Small intestine (tissue), 7 donors: ENCODE measurements at regions not wholly inside any gene's neighbourhood (a gene's known extent, or its start where the extent isn't known, plus 50 kb on each side); places are given as distances from the start of the nearest gene placed in this dataset.
"Not testable (repeated sequence)": the region's sequence is repeated elsewhere in the genome, so short reads cannot be mapped to it uniquely, and the experiment has no call there.

Experiments
- DNase-seq, 2 donors: peaks; one replicate each; pipeline versions ENCODE4 v3.0.0 to v3.0.0-alpha.2; 2013
- FAIRE-seq: peaks from 2 replicates; lab custom pipeline; 2012; peaks lifted over from hg19 to GRCh38; lab: Jason Lieb, UNC
- H3K27ac ChIP-seq, 3 donors: one replicate each; pipeline ENCODE4 v1.5.1; 2013; ENCODE audit warnings: low read length in 2 of 3, mild to moderate bottlenecking in 2 of 3, control low read depth in 1 of 3, inconsistent platforms in 1 of 3, low read depth in 1 of 3, moderate library complexity in 1 of 3
- H3K27me3 ChIP-seq, 3 donors: one replicate each; pipeline ENCODE4 v1.6.1; 2013; ENCODE audit warnings: low read length in 3 of 3, inconsistent platforms in 1 of 3; ENCODE audit not compliant: control insufficient read depth in 3 of 3, insufficient read depth in 3 of 3
- H3K36me3 ChIP-seq, 3 donors: one replicate each; pipeline ENCODE4 v1.6.1; 2013; ENCODE audit warnings: low read length in 3 of 3, inconsistent platforms in 1 of 3, low read depth in 1 of 3, mild to moderate bottlenecking in 1 of 3, moderate library complexity in 1 of 3; ENCODE audit not compliant: control insufficient read depth in 3 of 3, insufficient read depth in 2 of 3
- H3K4me1 ChIP-seq, 3 donors: one replicate each; pipeline ENCODE4 v1.6.1; 2013; ENCODE audit warnings: low read length in 2 of 3, inconsistent platforms in 1 of 3, low read depth in 1 of 3, mild to moderate bottlenecking in 1 of 3, moderate library complexity in 1 of 3; ENCODE audit not compliant: control insufficient read depth in 3 of 3, insufficient read depth in 2 of 3
- H3K4me3 ChIP-seq, 3 donors: one replicate each; pipeline ENCODE4 v1.5.1; 2013; ENCODE audit warnings: low read length in 3 of 3, control low read depth in 1 of 3, inconsistent platforms in 1 of 3, low read depth in 1 of 3, mild to moderate bottlenecking in 1 of 3, moderate library complexity in 1 of 3
- H3K9me3 ChIP-seq, 2 donors: one replicate each; pipeline ENCODE4 v1.6.1; 2013; ENCODE audit warnings: low read depth in 1 of 2, low read length in 1 of 2; ENCODE audit not compliant: control insufficient read depth in 2 of 2, insufficient read depth in 1 of 2
- WGBS, 3 donors: extraction: QIAGEN DNeasy Blood & Tissue Kit; methylation state at CpG; one replicate each; pipeline ENCODE4 v1.1.7; 2013; 5-methylcytosine and 5-hydroxymethylcytosine counted together
- donor health status: healthy with polysubstance abuse.
- donor health status: control.
- donor health status: control.
- donor health status: Bipolar disorder and iron deficiency.
- donor health status: healthy.

GRCh38 chr5:106277540-106278096 is 1393.1 kb downstream of the EFNA5 start:
- Histone ChIP-seq H3K4me1 (no peaks in the 10 kb centered on the region), H3K4me3 (no peak overlapping the region), H3K9me3 (no peaks in the 10 kb centered on the region), H3K36me3 (no peaks in the 10 kb centered on the region), H3K27me3 (no peaks in the 10 kb centered on the region), H3K27ac (no peak overlapping the region)
- DNase-seq: no peak
- no peak for FAIRE-seq
- 77 to 88% (median 81%) methylated on average over 3 of the region's 3 CpGs for WGBS, 3 donors

GRCh38 chr5:106269252-106269843 is 1401.4 kb downstream of the EFNA5 start:
- DNase-seq (peak; percentile 2 to 3), FAIRE-seq (no peak)
- Histone ChIP-seq H3K4me1 (no peaks in the 10 kb centered on the region), H3K9me3 (no peaks in the 10 kb centered on the region), H3K36me3 (no peaks in the 10 kb centered on the region), H3K27me3 (no peaks in the 10 kb centered on the region), H3K4me3 (no peak overlapping the region), H3K27ac (no peak overlapping the region)
- WGBS, 3 donors: 44 to 55% (median 46%) methylated on average over 2 of the region's 2 CpGs

GRCh38 chr5:106267256-106267655 is 1403.5 kb downstream of the EFNA5 start:
- Histone ChIP-seq H3K4me1 (no peaks in the 10 kb centered on the region), H3K36me3 (no peaks in the 10 kb centered on the region), H3K4me3 (no peak overlapping the region), H3K9me3 (no peaks in the 10 kb centered on the region), H3K27me3 (no peaks in the 10 kb centered on the region), H3K27ac (no peak overlapping the region)
- 71 to 79% (median 76%) methylated on average over 3 of the region's 3 CpGs for WGBS, 3 donors
- DNase-seq (no peak), FAIRE-seq (no peak)

- no peaks in the 10 kb centered on the region for H3K4me1 ChIP-seq
- no peaks in the 10 kb centered on the region for H3K36me3 ChIP-seq
- no peak overlapping the region for H3K4me3 ChIP-seq
- FAIRE-seq: no peak
- no peak for DNase-seq
- H3K27me3 ChIP-seq: no peaks in the 10 kb centered on the region
- H3K27ac ChIP-seq: no peak overlapping the region
- H3K9me3 ChIP-seq: no peaks in the 10 kb centered on the region
These were observed 1408.3 kb downstream of the EFNA5 start for GRCh38 chr5:106262395-106262794.

- H3K9me3 ChIP-seq, H3K36me3 ChIP-seq, H3K27me3 ChIP-seq, DNase-seq, H3K4me1 ChIP-seq, H3K27ac ChIP-seq, FAIRE-seq, H3K4me3 ChIP-seq: not testable (repeated sequence)
- 55 to 67% (median 58%) methylated on average over 11 of the region's 11 CpGs for WGBS, 3 donors
These were observed 1411.2 kb downstream of the EFNA5 start for GRCh38 chr5:106259431-106260090.

- DNase-seq (no peak), FAIRE-seq (no peak)
- 71 to 80% (median 73%) methylated on average over 3 of the region's 3 CpGs for WGBS, 3 donors
These were observed 1412.1 kb downstream of the EFNA5 start for GRCh38 chr5:106258591-106259125.

GRCh38 chr5:106254784-106255183 is 1416.0 kb downstream of the EFNA5 start:
- Histone ChIP-seq H3K27me3 (no peaks in the 10 kb centered on the region), H3K4me3 (no peak overlapping the region), H3K9me3 (peaks cover 0 to 4% of the 10 kb centered on the region in 2 donors), H3K27ac (no peak overlapping the region), H3K4me1 (no peaks in the 10 kb centered on the region), H3K36me3 (no peaks in the 10 kb centered on the region)
- DNase-seq: no peak
- FAIRE-seq: no peak
- WGBS, 3 donors: 76 to 91% (median 83%) methylated on average over 1 of the region's 1 CpG

More at GRCh38 chr5:106258591-106259125, 1412.1 kb downstream of the EFNA5 start:
- Histone ChIP-seq H3K36me3 (no peaks in the 10 kb centered on the region), H3K9me3 (peaks cover 0 to 4% of the 10 kb centered on the region in 2 donors), H3K27ac (no peak overlapping the region), H3K27me3 (no peaks in the 10 kb centered on the region), H3K4me3 (no peak overlapping the region), H3K4me1 (no peaks in the 10 kb centered on the region)

GRCh38 chr5:106246044-106246745 is 1424.5 kb downstream of the EFNA5 start:
- 93 to 95% (median 94%) methylated on average over 36 to 46 of the region's 46 CpGs for WGBS, 3 donors
- H3K36me3 ChIP-seq, H3K27ac ChIP-seq, H3K4me1 ChIP-seq, H3K4me3 ChIP-seq, H3K9me3 ChIP-seq, DNase-seq, FAIRE-seq, H3K27me3 ChIP-seq: not testable (repeated sequence)
